Brain microvascular endothelial cell (primary cell): ENCODE measurements at regions not wholly inside any gene's neighbourhood (a gene's known extent, or its start where the extent isn't known, plus 50 kb on each side); places are given as distances from the start of the nearest gene placed in this dataset.
"Not testable (repeated sequence)": the region's sequence is repeated elsewhere in the genome, so short reads cannot be mapped to it uniquely, and the experiment has no call there.

Experiments
- DNase-seq: peaks from one replicate; pipeline ENCODE4 v3.0.0-alpha.2; 2020
- H3K27ac ChIP-seq: fragments of 250-450 bp; sonication (Bioruptor Pico); 2 replicates; pipeline ENCODE4 v1.5.1; 2020; ENCODE audit warnings: mild to moderate bottlenecking, moderate library complexity
- H3K27me3 ChIP-seq: fragments of 250-450 bp; sonication (Bioruptor Pico); replicated peaks from 2 replicates; pipeline ENCODE4 v1.5.1; 2020; ENCODE audit warnings: mild to moderate bottlenecking
- H3K36me3 ChIP-seq: fragments of 250-450 bp; sonication (Bioruptor Pico); replicated peaks from 2 replicates; pipeline ENCODE4 v1.5.1; 2020; ENCODE audit warnings: mild to moderate bottlenecking
- H3K4me3 ChIP-seq: 2 replicates; pipeline ENCODE4 v1.5.1; 2011; ENCODE audit warnings: low read depth, mild to moderate bottlenecking, control low read depth, low read length, moderate library complexity
- CTCF ChIP-seq: IDR thresholded peaks from 2 replicates; pipeline ENCODE4 v1.5.1; 2011; ENCODE audit warnings: low read depth, mild to moderate bottlenecking, moderate library complexity, low read length, control low read depth, inconsistent platforms; ENCODE audit errors: missing control alignments
- in situ Hi-C: cut with HindIII; loops from 2 replicates; pipeline ENCODE4 v1.10.0; 2017; ENCODE audit warnings: low sequenced_read_pairs, low pct_ligation_motif_present

- peaks cover 2% of the 10 kb centered on the region for H3K27me3 ChIP-seq
- TF ChIP-seq CTCF = no peak
- H3K36me3 ChIP-seq = no peaks in the 10 kb centered on the region
- no peak for DNase-seq
- no peak overlapping the region for H3K27ac ChIP-seq
- in situ Hi-C loops = no loop called here
- H3K4me3 ChIP-seq = no peak overlapping the region
Observed at GRCh38 chr17:28256881-28257280, 62.1 kb upstream of the TMEM97 start.

GRCh38 chr17:28258347-28258887 is 60.6 kb upstream of the TMEM97 start:
- Histone ChIP-seq H3K27ac (no peak overlapping the region), H3K27me3 (peaks cover 2% of the 10 kb centered on the region), H3K36me3 (no peaks in the 10 kb centered on the region), H3K4me3 (no peak overlapping the region)
- no peak for DNase-seq
- no peak for TF ChIP-seq CTCF
- in situ Hi-C loops = no loop called here

GRCh38 chr17:28261219-28261618 is 57.8 kb upstream of the TMEM97 start:
- no peak overlapping the region for H3K27ac ChIP-seq
- H3K27me3 ChIP-seq = peaks cover 2% of the 10 kb centered on the region
- no peak for DNase-seq
- H3K4me3 ChIP-seq = no peak overlapping the region
- in situ Hi-C loops = no loop called here
- TF ChIP-seq CTCF = no peak
- no peaks in the 10 kb centered on the region for H3K36me3 ChIP-seq

- in situ Hi-C loops, H3K27ac ChIP-seq, H3K4me3 ChIP-seq, H3K36me3 ChIP-seq, H3K27me3 ChIP-seq, DNase-seq: not testable (repeated sequence)
Observed at GRCh38 chr17:28262123-28262745, 56.8 kb upstream of the TMEM97 start.

- H3K4me3 ChIP-seq, H3K36me3 ChIP-seq, DNase-seq, H3K27ac ChIP-seq, H3K27me3 ChIP-seq, in situ Hi-C loops: not testable (repeated sequence)
Observed at GRCh38 chr17:28264902-28265548, 54.0 kb upstream of the TMEM97 start.

GRCh38 chr17:28265856-28266546 is 53.0 kb upstream of the TMEM97 start:
- DNase-seq, H3K36me3 ChIP-seq, in situ Hi-C loops, H3K27me3 ChIP-seq, H3K4me3 ChIP-seq, H3K27ac ChIP-seq: not testable (repeated sequence)

- in situ Hi-C loops, H3K4me3 ChIP-seq, DNase-seq, H3K27me3 ChIP-seq, H3K27ac ChIP-seq, H3K36me3 ChIP-seq: not testable (repeated sequence)
Observed at GRCh38 chr17:28266547-28266920, 52.5 kb upstream of the TMEM97 start.

GRCh38 chr17:28266926-28267719 is 51.9 kb upstream of the TMEM97 start:
- H3K27ac ChIP-seq, DNase-seq, in situ Hi-C loops, H3K4me3 ChIP-seq, H3K36me3 ChIP-seq, H3K27me3 ChIP-seq: not testable (repeated sequence)
